ENCODE measurements at regions not wholly inside any gene's neighbourhood (a gene's known extent, or its start where the extent isn't known, plus 50 kb on each side); places are given as distances from the start of the nearest gene placed in this dataset.

DNA sequence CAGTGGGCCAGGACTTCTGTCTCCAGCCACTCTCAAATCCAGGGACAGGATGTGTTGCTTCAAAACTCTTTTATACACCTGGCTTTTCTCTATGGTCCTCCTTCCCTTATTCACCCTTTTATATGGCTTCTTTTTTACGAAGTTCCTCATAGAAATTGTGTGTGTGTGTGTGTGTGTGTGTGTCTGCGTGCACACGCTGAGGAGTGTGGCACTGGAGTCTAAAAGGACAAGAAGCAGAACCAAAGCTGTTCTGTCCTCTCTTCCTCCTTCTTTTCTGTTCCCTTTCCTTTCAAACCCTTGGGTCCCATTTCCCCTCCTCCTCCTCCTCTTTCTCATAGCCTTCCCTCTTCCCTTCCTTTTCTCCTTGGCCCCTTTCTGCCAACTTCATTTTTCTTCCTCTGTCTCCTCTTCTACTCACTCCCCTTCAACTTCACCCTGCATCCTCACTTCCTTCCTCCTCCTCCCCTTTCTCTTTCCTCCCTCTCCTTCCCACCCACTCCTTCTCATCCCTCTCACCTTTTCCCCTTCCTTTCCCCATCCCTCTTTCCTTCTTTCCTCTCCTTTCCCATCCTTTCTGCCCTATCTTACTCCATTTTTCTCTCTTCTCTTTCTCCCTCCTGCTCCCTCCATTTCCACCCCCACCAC lies 360.5 kb downstream of the MID1IP1 start:
- Mint-ChIP-seq H3K4me1 (ENCODE audit: low read depth, unreplicated experiment) (peaks cover 22% of the 10 kb centered on the region), H3K27me3 (ENCODE audit: unreplicated experiment) (peaks cover 53% of the 10 kb centered on the region), H3K36me3 (ENCODE audit: insufficient read depth, unreplicated experiment) (no peaks in the 10 kb centered on the region), H3K9me3 (ENCODE audit: low read depth, unreplicated experiment) (no peaks in the 10 kb centered on the region), H3K4me3 (ENCODE audit: low read depth, unreplicated experiment) (no peak overlapping the region), H3K27ac (ENCODE audit: unreplicated experiment) (peak overlapping the region; percentile 15)
- DNase-seq, result no peak
- CTCF ChIA-PET, result no interaction called here
- TF ChIP-seq CTCF (IDR thresholded peaks at IDR 0.05; ENCODE audit: unreplicated experiment), result no peak
- no TSS peak for BruUV-seq (replicated peaks)
- intact Hi-C loops (cut with micrococcal nuclease; ENCODE audit: unreplicated experiment), result no loop called here

GRCh38 chrX:39162322-39162735 lies 361.1 kb downstream of the MID1IP1 start:
- TF ChIP-seq CTCF (IDR thresholded peaks at IDR 0.05; ENCODE audit: unreplicated experiment), result no peak
- no TSS peak for BruUV-seq (replicated peaks)
- peaks cover 17% of the 10 kb centered on the region for H3K4me1 Mint-ChIP-seq (ENCODE audit: low read depth, unreplicated experiment)
- DNase-seq, result no peak
- intact Hi-C loops (cut with micrococcal nuclease; ENCODE audit: unreplicated experiment), result no loop called here
- peaks cover 53% of the 10 kb centered on the region for H3K27me3 Mint-ChIP-seq (ENCODE audit: unreplicated experiment)
- CTCF ChIA-PET, result no interaction called here
- H3K36me3 Mint-ChIP-seq (ENCODE audit: insufficient read depth, unreplicated experiment), result no peaks in the 10 kb centered on the region
- no peak overlapping the region for H3K27ac Mint-ChIP-seq (ENCODE audit: unreplicated experiment)
- no peak overlapping the region for H3K4me3 Mint-ChIP-seq (ENCODE audit: low read depth, unreplicated experiment)
- no peaks in the 10 kb centered on the region for H3K9me3 Mint-ChIP-seq (ENCODE audit: low read depth, unreplicated experiment)

- peaks cover 9% of the 10 kb centered on the region for H3K4me1 Mint-ChIP-seq (ENCODE audit: low read depth, unreplicated experiment)
- TF ChIP-seq CTCF (IDR thresholded peaks at IDR 0.05; ENCODE audit: unreplicated experiment), result no peak
- intact Hi-C loops (cut with micrococcal nuclease; ENCODE audit: unreplicated experiment), result no loop called here
- CTCF ChIA-PET, result interaction anchor here (0.7 kb wide), 1 partner anchor 272 kb away, joined by 3 read pairs; no protein-coding TSS in a partner anchor
- H3K27ac Mint-ChIP-seq (ENCODE audit: unreplicated experiment), result no peak overlapping the region
- no peak for DNase-seq
- H3K4me3 Mint-ChIP-seq (ENCODE audit: low read depth, unreplicated experiment), result no peak overlapping the region
- no TSS peak for BruUV-seq (replicated peaks)
- H3K36me3 Mint-ChIP-seq (ENCODE audit: insufficient read depth, unreplicated experiment), result no peaks in the 10 kb centered on the region
- H3K27me3 Mint-ChIP-seq (ENCODE audit: unreplicated experiment), result peaks cover 40% of the 10 kb centered on the region
- no peaks in the 10 kb centered on the region for H3K9me3 Mint-ChIP-seq (ENCODE audit: low read depth, unreplicated experiment)
Measured at GRCh38 chrX:39163581-39164126, 362.4 kb downstream of the MID1IP1 start.

DNA sequence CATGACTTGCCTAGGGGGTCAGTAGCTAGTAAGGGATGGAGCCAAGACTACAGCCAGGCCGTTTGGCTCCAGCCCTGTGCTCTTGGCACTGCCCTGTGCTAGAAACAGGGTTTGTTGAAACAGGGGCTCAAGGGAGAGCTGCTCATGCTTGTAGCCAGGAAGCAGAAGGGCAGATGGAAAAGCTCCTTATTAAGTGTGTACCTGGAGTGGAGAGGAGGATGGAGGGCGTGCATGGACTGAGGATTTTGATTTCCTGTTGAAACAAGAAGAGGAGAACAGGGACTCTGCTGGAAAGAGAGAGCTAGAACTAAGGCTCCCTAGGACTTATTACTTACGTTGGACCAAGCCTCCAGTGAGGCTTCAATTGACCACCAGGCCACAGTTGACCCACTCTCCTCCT lies 363.0 kb downstream of the MID1IP1 start:
- no peak overlapping the region for H3K27ac Mint-ChIP-seq (ENCODE audit: unreplicated experiment)
- no peak for DNase-seq
- H3K9me3 Mint-ChIP-seq (ENCODE audit: low read depth, unreplicated experiment), result no peaks in the 10 kb centered on the region
- intact Hi-C loops (cut with micrococcal nuclease; ENCODE audit: unreplicated experiment), result no loop called here
- CTCF ChIA-PET, result interaction anchor here (0.7 kb wide), 1 partner anchor 273 kb away, joined by 3 read pairs; no protein-coding TSS in a partner anchor
- H3K36me3 Mint-ChIP-seq (ENCODE audit: insufficient read depth, unreplicated experiment), result no peaks in the 10 kb centered on the region
- BruUV-seq (replicated peaks), result no TSS peak
- H3K27me3 Mint-ChIP-seq (ENCODE audit: unreplicated experiment), result peaks cover 40% of the 10 kb centered on the region
- H3K4me3 Mint-ChIP-seq (ENCODE audit: low read depth, unreplicated experiment), result no peak overlapping the region
- peaks cover 3% of the 10 kb centered on the region for H3K4me1 Mint-ChIP-seq (ENCODE audit: low read depth, unreplicated experiment)
- no peak for TF ChIP-seq CTCF (IDR thresholded peaks at IDR 0.05; ENCODE audit: unreplicated experiment)

All from Calu3 (cell line).